ENCODE measurements at regions not wholly inside any gene's neighbourhood (a gene's known extent, or its start where the extent isn't known, plus 50 kb on each side); places are given as distances from the start of the nearest gene placed in this dataset.

- H3K27me3 ChIP-seq (ENCODE audit: insufficient read depth, low read length) = no peaks in the 10 kb centered on the region
- no peak overlapping the region for H3K4me2 ChIP-seq (ENCODE audit: low read length)
- H3K36me3 ChIP-seq (ENCODE audit: insufficient read depth, low read length) = no peaks in the 10 kb centered on the region
- H4K20me1 ChIP-seq (ENCODE audit: insufficient read depth, low read length) = no peaks in the 10 kb centered on the region
- TF ChIP-seq EZH2 (IDR thresholded peaks at IDR 0.05; ENCODE audit: borderline replicate concordance, low read length) = no peak
- TF ChIP-seq, protein P1, sequence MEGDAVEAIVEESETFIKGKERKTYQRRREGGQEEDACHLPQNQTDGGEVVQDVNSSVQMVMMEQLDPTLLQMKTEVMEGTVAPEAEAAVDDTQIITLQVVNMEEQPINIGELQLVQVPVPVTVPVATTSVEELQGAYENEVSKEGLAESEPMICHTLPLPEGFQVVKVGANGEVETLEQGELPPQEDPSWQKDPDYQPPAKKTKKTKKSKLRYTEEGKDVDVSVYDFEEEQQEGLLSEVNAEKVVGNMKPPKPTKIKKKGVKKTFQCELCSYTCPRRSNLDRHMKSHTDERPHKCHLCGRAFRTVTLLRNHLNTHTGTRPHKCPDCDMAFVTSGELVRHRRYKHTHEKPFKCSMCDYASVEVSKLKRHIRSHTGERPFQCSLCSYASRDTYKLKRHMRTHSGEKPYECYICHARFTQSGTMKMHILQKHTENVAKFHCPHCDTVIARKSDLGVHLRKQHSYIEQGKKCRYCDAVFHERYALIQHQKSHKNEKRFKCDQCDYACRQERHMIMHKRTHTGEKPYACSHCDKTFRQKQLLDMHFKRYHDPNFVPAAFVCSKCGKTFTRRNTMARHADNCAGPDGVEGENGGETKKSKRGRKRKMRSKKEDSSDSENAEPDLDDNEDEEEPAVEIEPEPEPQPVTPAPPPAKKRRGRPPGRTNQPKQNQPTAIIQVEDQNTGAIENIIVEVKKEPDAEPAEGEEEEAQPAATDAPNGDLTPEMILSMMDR (IDR thresholded peaks at IDR 0.05; ENCODE audit: low read length) = no peak
- H3F3A ChIP-seq (ENCODE audit: insufficient read depth, low read length) = no peaks in the 10 kb centered on the region
- H3K4me1 ChIP-seq (ENCODE audit: insufficient read depth, low read length, severe bottlenecking) = no peaks in the 10 kb centered on the region
- no peak overlapping the region for H3K27ac ChIP-seq (ENCODE audit: low read depth, low read length, poor library complexity, severe bottlenecking)
- no peak overlapping the region for H2AFZ ChIP-seq (ENCODE audit: low read length)
- no peak overlapping the region for H3K4me3 ChIP-seq (ENCODE audit: low read depth, low read length, poor library complexity, severe bottlenecking)
- no peaks in the 10 kb centered on the region for H3K9me3 ChIP-seq (ENCODE audit: low read length)
- no peaks in the 10 kb centered on the region for H3K9me2 ChIP-seq (ENCODE audit: low read depth, low read length)
- no peak overlapping the region for H3K9ac ChIP-seq (ENCODE audit: low read length)
- H3K79me2 ChIP-seq (ENCODE audit: insufficient read depth, low read length) = no peaks in the 10 kb centered on the region
Measured at GRCh38 chr12:113757221-113758002, 208.7 kb downstream of the RBM19 start.

GRCh38 chr12:113756609-113757008 lies 209.5 kb downstream of the RBM19 start:
- no peak overlapping the region for H3K27ac ChIP-seq (ENCODE audit: low read depth, low read length, poor library complexity, severe bottlenecking)
- H2AFZ ChIP-seq (ENCODE audit: low read length) = no peak overlapping the region
- no peaks in the 10 kb centered on the region for H3K9me2 ChIP-seq (ENCODE audit: low read depth, low read length)
- TF ChIP-seq, protein P1 (IDR thresholded peaks at IDR 0.05; ENCODE audit: low read length) = no peak
- TF ChIP-seq EZH2 (IDR thresholded peaks at IDR 0.05; ENCODE audit: borderline replicate concordance, low read length) = no peak
- no peaks in the 10 kb centered on the region for H3K9me3 ChIP-seq (ENCODE audit: low read length)
- H4K20me1 ChIP-seq (ENCODE audit: insufficient read depth, low read length) = no peaks in the 10 kb centered on the region
- no peak overlapping the region for H3K4me2 ChIP-seq (ENCODE audit: low read length)
- H3K4me1 ChIP-seq (ENCODE audit: insufficient read depth, low read length, severe bottlenecking) = no peaks in the 10 kb centered on the region
- no peak overlapping the region for H3K9ac ChIP-seq (ENCODE audit: low read length)
- H3K27me3 ChIP-seq (ENCODE audit: insufficient read depth, low read length) = no peaks in the 10 kb centered on the region
- no peaks in the 10 kb centered on the region for H3F3A ChIP-seq (ENCODE audit: insufficient read depth, low read length)
- no peaks in the 10 kb centered on the region for H3K79me2 ChIP-seq (ENCODE audit: insufficient read depth, low read length)
- H3K36me3 ChIP-seq (ENCODE audit: insufficient read depth, low read length) = no peaks in the 10 kb centered on the region
- H3K4me3 ChIP-seq (ENCODE audit: low read depth, low read length, poor library complexity, severe bottlenecking) = no peak overlapping the region

GRCh38 chr12:113755098-113755497 lies 211.0 kb downstream of the RBM19 start:
- Histone ChIP-seq H3K4me1 (ENCODE audit: insufficient read depth, low read length, severe bottlenecking) (no peaks in the 10 kb centered on the region), H3K9me2 (ENCODE audit: low read depth, low read length) (no peaks in the 10 kb centered on the region), H3K4me3 (ENCODE audit: low read depth, low read length, poor library complexity, severe bottlenecking) (no peak overlapping the region), H3K9ac (ENCODE audit: low read length) (no peak overlapping the region), H4K20me1 (ENCODE audit: insufficient read depth, low read length) (no peaks in the 10 kb centered on the region), H3K4me2 (ENCODE audit: low read length) (no peak overlapping the region), H3K9me3 (ENCODE audit: low read length) (no peaks in the 10 kb centered on the region), H3K27ac (ENCODE audit: low read depth, low read length, poor library complexity, severe bottlenecking) (no peak overlapping the region), H3K27me3 (ENCODE audit: insufficient read depth, low read length) (no peaks in the 10 kb centered on the region), H3F3A (ENCODE audit: insufficient read depth, low read length) (no peaks in the 10 kb centered on the region), H2AFZ (ENCODE audit: low read length) (no peak overlapping the region), H3K79me2 (ENCODE audit: insufficient read depth, low read length) (no peaks in the 10 kb centered on the region), H3K36me3 (ENCODE audit: insufficient read depth, low read length) (no peaks in the 10 kb centered on the region)
- TF ChIP-seq, protein P1 (IDR thresholded peaks at IDR 0.05; ENCODE audit: low read length) = no peak
- TF ChIP-seq EZH2 (IDR thresholded peaks at IDR 0.05; ENCODE audit: borderline replicate concordance, low read length) = no peak
